H1 (cell line): ENCODE measurements at regions not wholly inside any gene's neighbourhood (a gene's known extent, or its start where the extent isn't known, plus 50 kb on each side); places are given as distances from the start of the nearest gene placed in this dataset.

Experiments used
- CTCF ChIA-PET: fragments of 300-600 bp; sonication (Branson Sonifier 250); formaldehyde crosslinking; loops from one replicate; lab custom pipeline; 2021; ENCODE audit not compliant: partially characterized antibody; lab: Charles Lee
- POLR2A ChIA-PET: fragments of 300-600 bp; sonication (Branson Sonifier 250); formaldehyde crosslinking; loops from one replicate; lab custom pipeline; 2021; ENCODE audit warnings: inconsistent platforms; ENCODE audit not compliant: partially characterized antibody; lab: Charles Lee
- DNase-seq, 2 experiments: peaks; one replicate each; pipeline versions ENCODE4 v3.0.0 to v3.0.0-alpha.2; 2010 to 2022; ENCODE audit warnings: low spot score in 2 of 2, low read depth in 1 of 2, mixed read lengths in 1 of 2
- FAIRE-seq: peaks from 2 replicates; lab custom pipeline; 2011; peaks lifted over from hg19 to GRCh38; lab: Jason Lieb, UNC
- H2AFZ ChIP-seq: 2 replicates; pipeline ENCODE4 v1.8.1; 2012; ENCODE audit warnings: low read length, inconsistent platforms
- H2AK5ac ChIP-seq: 2 replicates; pipeline ENCODE4 v1.6.1; 2013; ENCODE audit warnings: low read depth, low read length
- H2BK120ac ChIP-seq: replicated peaks from 2 replicates; pipeline ENCODE3; 2013; ENCODE audit warnings: low read depth, low read length, inconsistent platforms
- H2BK12ac ChIP-seq: 2 replicates; pipeline ENCODE4 v1.6.1; 2013; ENCODE audit warnings: low read depth, low read length
- H2BK15ac ChIP-seq: 2 replicates; pipeline ENCODE4 v1.6.1; 2013; ENCODE audit warnings: low read length
- H2BK20ac ChIP-seq: 2 replicates; pipeline ENCODE4 v1.6.1; 2013; ENCODE audit warnings: low read length
- H2BK5ac ChIP-seq: 2 replicates; pipeline ENCODE4 v1.6.1; 2013; ENCODE audit warnings: low read depth, low read length
- H3K14ac ChIP-seq: 2 replicates; pipeline ENCODE4 v1.6.1; 2013; ENCODE audit warnings: inconsistent platforms; ENCODE audit not compliant: insufficient read length
- H3K18ac ChIP-seq: 2 replicates; pipeline ENCODE4 v1.6.1; 2013; ENCODE audit warnings: low read length; ENCODE audit errors: extremely low read depth
- H3K23ac ChIP-seq: 2 replicates; pipeline ENCODE4 v1.6.1; 2013; ENCODE audit warnings: inconsistent platforms; ENCODE audit not compliant: insufficient read length
- H3K23me2 ChIP-seq: 2 replicates; pipeline ENCODE4 v1.6.1; 2013; ENCODE audit warnings: low read depth, low read length
- H3K27ac ChIP-seq: 2 replicates; pipeline ENCODE4 v1.6.1; 2011; ENCODE audit warnings: low read depth, low read length, inconsistent platforms
- H3K27me3 ChIP-seq, 4 experiments: replicated peaks in 1 of 4; 1 replicate in 1 of 4; 2 replicates in 3 of 4; pipeline versions ENCODE4 v1.6.1 to v1.8.1; 2011 to 2013; ENCODE audit warnings: low read length in 3 of 4, mild to moderate bottlenecking in 3 of 4, inconsistent platforms in 2 of 4, mixed read lengths in 2 of 4, moderate library complexity in 1 of 4; ENCODE audit not compliant: control insufficient read depth in 3 of 4, insufficient read depth in 3 of 4; ENCODE audit errors: extremely low read depth in 1 of 4
- H3K36me3 ChIP-seq, 4 experiments: 2 replicates each; pipeline versions ENCODE4 v1.6.1 to v1.8.1; 2011 to 2013; ENCODE audit warnings: mild to moderate bottlenecking in 4 of 4, low read length in 3 of 4, moderate library complexity in 2 of 4, control low read depth in 1 of 4, inconsistent platforms in 1 of 4; ENCODE audit not compliant: insufficient read depth in 4 of 4, control insufficient read depth in 2 of 4
- H3K4ac ChIP-seq: replicated peaks from 2 replicates; pipeline ENCODE3; 2013; ENCODE audit warnings: low read length, low read depth, mixed read lengths, inconsistent platforms; ENCODE audit not compliant: insufficient read length
- H3K4me1 ChIP-seq, 4 experiments: replicated peaks in 1 of 4; 1 replicate in 1 of 4; 2 replicates in 3 of 4; pipeline versions ENCODE4 v1.6.1 to v1.8.1; 2011 to 2013; ENCODE audit warnings: low read length in 3 of 4, inconsistent platforms in 2 of 4, mixed read lengths in 1 of 4; ENCODE audit not compliant: insufficient read depth in 4 of 4, control insufficient read depth in 3 of 4
- H3K4me2 ChIP-seq, 2 experiments: 2 replicates each; pipeline versions ENCODE4 v1.6.1 to v1.8.1; 2011 to 2013; ENCODE audit warnings: low read depth in 2 of 2, low read length in 2 of 2, control low read depth in 1 of 2, inconsistent platforms in 1 of 2, mild to moderate bottlenecking in 1 of 2; ENCODE audit not compliant: insufficient read depth in 1 of 2
- H3K4me3 ChIP-seq, 4 experiments: fragments of 200-600, 300-600 bp in 1 of 4; sonication (generic), shearing (Covaris generic), sonication (Bioruptor Twin) in 1 of 4; 2 replicates each; pipeline versions ENCODE4 v1.5.1 to v1.8.1; 2011 to 2016; ENCODE audit warnings: low read length in 4 of 4, low read depth in 3 of 4, control low read depth in 2 of 4, inconsistent platforms in 2 of 4, mild to moderate bottlenecking in 2 of 4, mixed read lengths in 1 of 4, moderate library complexity in 1 of 4; ENCODE audit not compliant: insufficient read depth in 2 of 4; ENCODE audit errors: extremely low read depth in 1 of 4
- H3K56ac ChIP-seq: replicated peaks from 2 replicates; pipeline ENCODE3; 2013; ENCODE audit warnings: low read depth, mild to moderate bottlenecking, mixed read lengths, low read length, inconsistent platforms; ENCODE audit not compliant: insufficient read length
- H3K79me1 ChIP-seq: 2 replicates; pipeline ENCODE4 v1.6.1; 2013; ENCODE audit warnings: low read depth, low read length, control low read depth
- H3K79me2 ChIP-seq, 2 experiments: 2 replicates each; pipeline versions ENCODE4 v1.6.1 to v1.8.1; 2012 to 2013; ENCODE audit warnings: low read length in 2 of 2, mild to moderate bottlenecking in 2 of 2, inconsistent platforms in 1 of 2; ENCODE audit not compliant: insufficient read depth in 2 of 2, control insufficient read depth in 1 of 2
- H3K9ac ChIP-seq, 4 experiments: replicated peaks in 1 of 4; 1 replicate in 1 of 4; 2 replicates in 3 of 4; pipeline versions ENCODE4 v1.6.1 to v1.8.1; 2011 to 2013; ENCODE audit warnings: low read depth in 3 of 4, low read length in 3 of 4, control low read depth in 2 of 4, mild to moderate bottlenecking in 2 of 4, moderate library complexity in 2 of 4, inconsistent platforms in 1 of 4; ENCODE audit errors: extremely low read depth in 1 of 4
- H3K9me3 ChIP-seq, 2 experiments: 2 replicates each; pipeline versions ENCODE4 v1.6.1 to v1.8.1; 2012 to 2013; ENCODE audit warnings: mild to moderate bottlenecking in 2 of 2, moderate library complexity in 2 of 2, control low read depth in 1 of 2, inconsistent platforms in 1 of 2, low read depth in 1 of 2, low read length in 1 of 2, mixed read lengths in 1 of 2; ENCODE audit not compliant: insufficient read depth in 2 of 2
- H4K20me1 ChIP-seq, 2 experiments: replicated peaks in 1 of 2; 2 replicates each; pipeline versions ENCODE3 to v1.8.1; 2011 to 2013; ENCODE audit warnings: inconsistent platforms in 2 of 2, low read length in 2 of 2, mild to moderate bottlenecking in 1 of 2; ENCODE audit not compliant: insufficient read depth in 2 of 2, control insufficient read depth in 1 of 2
- H4K5ac ChIP-seq: 2 replicates; pipeline ENCODE4 v1.6.1; 2013; ENCODE audit warnings: low read length, low read depth, mixed read lengths, inconsistent platforms; ENCODE audit not compliant: insufficient read length
- H4K8ac ChIP-seq: 2 replicates; pipeline ENCODE4 v1.8.0; 2013; ENCODE audit warnings: mild to moderate bottlenecking, moderate library complexity, low read length, inconsistent platforms; ENCODE audit not compliant: insufficient read depth; ENCODE audit errors: extremely low read depth
- H4K91ac ChIP-seq: replicated peaks from 2 replicates; pipeline ENCODE3; 2013; ENCODE audit warnings: low read length, mixed read lengths, inconsistent platforms; ENCODE audit not compliant: insufficient read length
- ATF2 ChIP-seq: IDR thresholded peaks from 2 replicates; pipeline ENCODE4 v1.6.1; 2012; ENCODE audit warnings: low read length, inconsistent platforms
- BACH1 ChIP-seq: IDR thresholded peaks from 2 replicates; pipeline ENCODE4 v1.6.1; 2012; ENCODE audit warnings: low read length, improper control_type of control experiment
- CBX5 ChIP-seq: fragments of 300-800, 300-1000 bp; sonication (generic); IDR thresholded peaks from 2 replicates; pipeline ENCODE4 v1.7.1; 2016; ENCODE audit warnings: antibody characterized with exemption, low read length, low read depth
- CBX8 ChIP-seq: fragments of 300-800, 300-1000 bp; sonication (generic); IDR thresholded peaks from 2 replicates; pipeline ENCODE4 v1.7.1; 2016; ENCODE audit warnings: low read depth, low read length, borderline replicate concordance
- CHD1 ChIP-seq: IDR thresholded peaks from 2 replicates; pipeline ENCODE4 v1.6.1; 2012; ENCODE audit warnings: low read depth, low read length, improper control_type of control experiment
- GABPA ChIP-seq: IDR thresholded peaks from 2 replicates; pipeline ENCODE4 v1.6.1; 2011; ENCODE audit warnings: mild to moderate bottlenecking, low read length, moderate library complexity, borderline replicate concordance; ENCODE audit not compliant: insufficient read depth
- RBBP5 ChIP-seq: IDR thresholded peaks from 2 replicates; pipeline ENCODE4 v1.7.1; 2012; ENCODE audit warnings: low read depth, mild to moderate bottlenecking, inconsistent platforms, low read length, moderate library complexity, borderline replicate concordance
- RFX5 ChIP-seq: IDR thresholded peaks from 2 replicates; pipeline ENCODE4 v1.6.1; 2011; ENCODE audit warnings: low read depth, low read length, improper control_type of control experiment, borderline replicate concordance
- RNF2 ChIP-seq: fragments of 200-900, 300-1000 bp; sonication (generic); IDR thresholded peaks from 2 replicates; pipeline ENCODE4 v1.7.1; 2016; ENCODE audit warnings: borderline replicate concordance, low read depth, mild to moderate bottlenecking, antibody characterized with exemption, low read length; ENCODE audit not compliant: poor library complexity, severe bottlenecking; ENCODE audit errors: missing control alignments
- RXRA ChIP-seq: IDR thresholded peaks from 2 replicates; pipeline ENCODE4 v1.6.1; 2011; ENCODE audit warnings: low read depth, mild to moderate bottlenecking, low read length, moderate library complexity; ENCODE audit not compliant: insufficient read depth
- SIN3A ChIP-seq, 2 experiments: IDR thresholded peaks in 1 of 2; conservative IDR thresholded peaks in 1 of 2; 2 replicates each; pipeline ENCODE4 v1.6.1; 2011 to 2012; ENCODE audit warnings: low read length in 2 of 2, improper control_type of control experiment in 1 of 2, low read depth in 1 of 2, mild to moderate bottlenecking in 1 of 2
- SUZ12 ChIP-seq: fragments of 200-600 bp; sonication (generic); IDR thresholded peaks from 2 replicates; pipeline ENCODE4 v1.6.1; 2012; ENCODE audit warnings: mild to moderate bottlenecking, inconsistent platforms, low read length, moderate library complexity, mixed read lengths
- TCF12 ChIP-seq: IDR thresholded peaks from 2 replicates; pipeline ENCODE4 v1.6.1; 2011; ENCODE audit warnings: low read depth, mild to moderate bottlenecking, low read length
- WGBS, 2 experiments: shearing (Covaris generic) in 1 of 2; methylation state at CpG; one replicate each; pipeline versions ENCODE4 v1.1.6 to v1.1.7; 2013 to 2015; ENCODE audit warnings: low lambda C conversion rate in 2 of 2, mixed read lengths in 2 of 2, inconsistent platforms in 1 of 2, low coverage in 1 of 2, missing lambda C conversion rate in 1 of 2; ENCODE audit not compliant: insufficient replicate concordance in 2 of 2, insufficient coverage in 1 of 2, insufficient read length in 1 of 2; ENCODE audit errors: extremely low coverage in 1 of 2, missing lambda C conversion rate in 1 of 2; 5-methylcytosine and 5-hydroxymethylcytosine counted together

DNA sequence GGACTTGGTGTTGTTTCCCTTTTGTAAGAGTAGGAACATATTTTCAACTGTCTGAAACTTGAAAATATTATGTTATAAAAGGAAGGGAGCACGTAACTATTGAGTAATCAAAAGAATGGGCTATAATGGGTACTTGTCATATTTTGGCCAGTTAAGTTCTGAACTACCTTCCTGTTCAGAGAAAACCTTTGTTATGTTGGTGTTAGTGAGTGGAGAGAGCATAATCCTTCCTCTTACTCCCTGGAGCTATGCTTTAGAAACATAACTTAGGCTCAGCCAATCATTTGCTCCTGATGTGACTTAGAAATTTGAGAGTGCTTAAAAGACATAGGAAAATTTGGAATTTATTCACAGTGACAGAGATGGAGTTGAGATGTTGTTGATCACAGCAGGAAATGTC lies 482.5 kb upstream of the SPRY2 start:
- H3K79me2 ChIP-seq: no peaks in the 10 kb centered on the region
- no peaks in the 10 kb centered on the region for H3K27me3 ChIP-seq
- DNase-seq: no peak
- H3K36me3 ChIP-seq: no peaks in the 10 kb centered on the region
- no peak overlapping the region for H2AK5ac ChIP-seq
- H3K23ac ChIP-seq: no peak overlapping the region
- no peak overlapping the region for H3K4me3 ChIP-seq
- no peak overlapping the region for H3K4ac ChIP-seq
- ChIA-PET CTCF (no interaction called here), POLR2A (no interaction called here)
- no peak overlapping the region for H4K5ac ChIP-seq
- H4K8ac ChIP-seq: no peak overlapping the region
- WGBS, 2 experiments: 32% methylated on average over 1 of the region's 1 CpG; no CpG with 5 or more reads in 1 of the 2 experiments
- H2BK20ac ChIP-seq: no peak overlapping the region
- H3K4me2 ChIP-seq: no peak overlapping the region
- no peak overlapping the region for H3K56ac ChIP-seq
- no peak overlapping the region for H2BK15ac ChIP-seq
- H4K20me1 ChIP-seq: no peaks in the 10 kb centered on the region
- no peaks in the 10 kb centered on the region for H3K79me1 ChIP-seq
- H2BK120ac ChIP-seq: no peak overlapping the region
- H3K27ac ChIP-seq: no peak overlapping the region
- H3K9me3 ChIP-seq: no peaks in the 10 kb centered on the region; a peak in 1 of 4 replicates
- no peak overlapping the region for H2BK12ac ChIP-seq
- H3K9ac ChIP-seq: no peak overlapping the region
- H3K23me2 ChIP-seq: no peaks in the 10 kb centered on the region
- no peak overlapping the region for H3K14ac ChIP-seq
- H3K4me1 ChIP-seq: no peaks in the 10 kb centered on the region
- H2BK5ac ChIP-seq: no peak overlapping the region
- FAIRE-seq: no peak
- H2AFZ ChIP-seq: 0 out of 2 replicates have a peak overlapping the region, but pooled peaks have one; percentile 76
- no peak overlapping the region for H4K91ac ChIP-seq
- H3K18ac ChIP-seq: no peak overlapping the region
- TF ChIP-seq SUZ12 (no peak), TCF12 (no peak), CBX5 (no peak), CHD1 (no peak), RNF2 (no peak), GABPA (no peak), RFX5 (no peak), RBBP5 (no peak), CBX8 (no peak), SIN3A (conservative IDR thresholded peaks at IDR 0.05 in 1 of 2, IDR thresholded peaks at IDR 0.05 in 1 of 2; ENCODE audit: low read depth in 1 of 2, low read length in 2 of 2) (no peak), RXRA (no peak), ATF2 (no peak), BACH1 (no peak)
